ENCODE measurements at regions not wholly inside any gene's neighbourhood (a gene's known extent, or its start where the extent isn't known, plus 50 kb on each side); places are given as distances from the start of the nearest gene placed in this dataset.

GRCh38 chr4:123672987-123673386 is 276.4 kb downstream of the SPRY1 start:
- TF ChIP-seq CTCF (IDR thresholded peaks at IDR 0.05; ENCODE audit: low read length) (no peak), EZH2 (IDR thresholded peaks at IDR 0.05; ENCODE audit: borderline replicate concordance, low read length) (no peak)
